ENCODE measurements at regions not wholly inside any gene's neighbourhood (a gene's known extent, or its start where the extent isn't known, plus 50 kb on each side); places are given as distances from the start of the nearest gene placed in this dataset.

GRCh38 chr13:53683146-53683545 is 654.5 kb downstream of the OLFM4 start:
- H2BK20ac ChIP-seq (ENCODE audit: low read depth, low read length, poor library complexity, severe bottlenecking), result no peak overlapping the region
- H3K9me3 ChIP-seq (ENCODE audit: control insufficient read depth, low read depth, low read length), result no peaks in the 10 kb centered on the region
- no peak overlapping the region for H3K9ac ChIP-seq (ENCODE audit: extremely low read depth, insufficient read length, low read length)
- no peak overlapping the region for H2BK12ac ChIP-seq (ENCODE audit: insufficient read length, low read depth, low read length)
- H3K27ac Mint-ChIP-seq, result no peak overlapping the region
- H2BK120ac ChIP-seq (ENCODE audit: low read depth, low read length, poor library complexity, severe bottlenecking), result no peak overlapping the region
- H4K8ac ChIP-seq (replicated peaks; ENCODE audit: insufficient read length, low read depth, low read length), result no peak overlapping the region
- no peaks in the 10 kb centered on the region for H3K27me3 ChIP-seq (ENCODE audit: insufficient read depth, low read length)
- H3K27ac ChIP-seq (ENCODE audit: insufficient read length, low read depth, low read length), result no peak overlapping the region
- no peaks in the 10 kb centered on the region for H3K4me1 ChIP-seq (ENCODE audit: insufficient read depth, low read length)
- H3K56ac ChIP-seq (ENCODE audit: insufficient read length, low read depth, low read length), result no peak overlapping the region
- no peak overlapping the region for H4K5ac ChIP-seq (ENCODE audit: insufficient read length, low read depth, low read length)
- H2AFZ ChIP-seq (ENCODE audit: low read length), result no peak overlapping the region
- H3K4ac ChIP-seq (ENCODE audit: low read depth, low read length), result no peak overlapping the region
- H4K91ac ChIP-seq (ENCODE audit: insufficient read length, low read depth, low read length), result no peak overlapping the region
- H2AK5ac ChIP-seq (ENCODE audit: insufficient read length, low read length), result no peak overlapping the region
- no peaks in the 10 kb centered on the region for H3K4me1 Mint-ChIP-seq
- H3K4me2 ChIP-seq (ENCODE audit: insufficient read depth, insufficient read length, low read length), result no peak overlapping the region
- no peaks in the 10 kb centered on the region for H3K79me2 ChIP-seq (ENCODE audit: insufficient read depth, low read length)
- H2BK15ac ChIP-seq (ENCODE audit: low read depth, low read length), result no peak overlapping the region
- no peak overlapping the region for H3K4me3 Mint-ChIP-seq
- H3T11ph ChIP-seq (ENCODE audit: low read length), result no peak overlapping the region
- H2BK5ac ChIP-seq (ENCODE audit: insufficient read length, low read length), result no peak overlapping the region
- no peak for TF ChIP-seq CTCF (conservative IDR thresholded peaks at IDR 0.05)
- WGBS (ENCODE audit: extremely low coverage, insufficient read length, low lambda C conversion rate), result no CpG with 5 or more reads among the region's 1 CpG
- no peaks in the 10 kb centered on the region for H3K79me1 ChIP-seq (ENCODE audit: insufficient read depth, low read depth, low read length, poor library complexity, severe bottlenecking)
- H3K14ac ChIP-seq (ENCODE audit: insufficient read depth, low read length), result no peak overlapping the region
- no peak overlapping the region for H3K23ac ChIP-seq (ENCODE audit: insufficient read length, low read depth, low read length)
- no peaks in the 10 kb centered on the region for H4K20me1 ChIP-seq (ENCODE audit: control insufficient read depth, insufficient read depth, insufficient read length)
- H3K18ac ChIP-seq (ENCODE audit: insufficient read length, low read depth, low read length), result no peak overlapping the region
- H3K9me3 Mint-ChIP-seq, result no peaks in the 10 kb centered on the region; a peak in 1 of 5 replicates
- no peaks in the 10 kb centered on the region for H3K36me3 Mint-ChIP-seq (ENCODE audit: insufficient read depth in 1 of 3, low read depth in 3 of 3)
- H3K27me3 Mint-ChIP-seq (ENCODE audit: low read depth), result no peaks in the 10 kb centered on the region
- H3K23me2 ChIP-seq (ENCODE audit: insufficient read length, low read depth, low read length, poor library complexity, severe bottlenecking), result no peaks in the 10 kb centered on the region
- DNase-seq, result no peak

Measured in H9 (cell line).